RWPE2 (cell line): ENCODE measurements at regions not wholly inside any gene's neighbourhood (a gene's known extent, or its start where the extent isn't known, plus 50 kb on each side); places are given as distances from the start of the nearest gene placed in this dataset.

Experiments
- ATAC-seq: fragments of 200-7000 bp; cut with Tn5 transposase; 3 replicates; pipeline ENCODE4 v1.9.1; 2021; ENCODE audit warnings: low read depth
- DNase-seq: peaks from one replicate; pipeline ENCODE4 v3.0.0-alpha.2; 2020; ENCODE audit warnings: low spot score
- H3K27ac ChIP-seq: fragments of 450-650 bp; 2 replicates; pipeline ENCODE4 v1.5.1; 2017; ENCODE audit warnings: mild to moderate bottlenecking; ENCODE audit not compliant: poor library complexity, severe bottlenecking
- H3K27me3 ChIP-seq: fragments of 250-450 bp; sonication (Bioruptor Pico); 2 replicates; pipeline ENCODE4 v1.5.1; 2021; ENCODE audit warnings: mild to moderate bottlenecking, moderate library complexity; ENCODE audit not compliant: insufficient read depth, poor library complexity, severe bottlenecking
- H3K36me3 ChIP-seq: fragments of 250-450 bp; sonication (Bioruptor Pico); 2 replicates; pipeline ENCODE4 v1.5.1; 2020; ENCODE audit warnings: low read depth, mild to moderate bottlenecking, moderate library complexity
- H3K4me1 ChIP-seq: fragments of 250-450 bp; sonication (Bioruptor Pico); 2 replicates; pipeline ENCODE4 v1.5.1; 2021; ENCODE audit warnings: mild to moderate bottlenecking, moderate library complexity; ENCODE audit not compliant: insufficient read depth, poor library complexity, severe bottlenecking
- H3K4me3 ChIP-seq: fragments of 250-450 bp; sonication (Bioruptor Pico); 2 replicates; pipeline ENCODE4 v1.5.1; 2021; ENCODE audit warnings: mild to moderate bottlenecking, moderate library complexity; ENCODE audit not compliant: severe bottlenecking
- H3K9me3 ChIP-seq: fragments of 250-450 bp; sonication (Bioruptor Pico); 2 replicates; pipeline ENCODE4 v1.5.1; 2021; ENCODE audit warnings: mild to moderate bottlenecking, moderate library complexity; ENCODE audit not compliant: severe bottlenecking
- TF ChIP-seq, protein P1 (sequence below): fragments of 450-650 bp; IDR thresholded peaks from one replicate; pipeline ENCODE4 v1.5.1; 2017; ENCODE audit warnings: mild to moderate bottlenecking, moderate library complexity; ENCODE audit not compliant: poor library complexity, severe bottlenecking

DNA sequence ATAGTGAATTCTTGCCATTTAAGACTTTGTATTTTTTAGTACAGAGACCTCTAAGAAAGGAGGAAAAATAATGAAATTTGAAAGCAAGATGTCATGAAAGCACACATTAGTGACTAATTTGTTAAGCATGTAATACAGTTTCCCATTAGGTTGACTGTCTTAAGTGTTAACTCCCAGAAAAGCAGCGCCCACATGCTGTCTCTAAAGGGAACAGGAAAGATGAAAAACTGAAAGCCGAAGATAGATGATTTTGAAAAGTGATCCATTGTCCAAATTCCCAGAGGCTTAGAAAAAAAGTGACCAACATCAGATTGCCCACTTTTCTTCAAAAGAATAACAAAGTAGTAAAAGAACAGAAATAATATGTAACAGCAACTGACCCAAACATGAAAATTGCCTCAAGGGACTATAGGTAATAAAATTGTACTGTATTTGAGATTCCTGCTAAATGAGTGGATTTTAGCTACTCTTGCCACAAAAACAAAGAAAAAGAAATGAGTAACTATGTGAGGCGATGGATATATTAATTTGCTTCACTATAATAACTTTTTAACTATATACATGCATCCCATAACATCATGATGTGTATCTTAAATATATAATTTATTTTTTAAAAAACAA lies 83.2 kb upstream of the OGFRL1 start:
- ATAC-seq (peak; percentile 76), DNase-seq (no peak)
- peaks cover 12% of the 10 kb centered on the region for H3K4me1 ChIP-seq
- peak overlapping the region; percentile 29 for H3K27ac ChIP-seq
- no peaks in the 10 kb centered on the region for H3K9me3 ChIP-seq
- H3K4me3 ChIP-seq, result no peak overlapping the region
- no peaks in the 10 kb centered on the region for H3K27me3 ChIP-seq
- TF ChIP-seq, protein P1, sequence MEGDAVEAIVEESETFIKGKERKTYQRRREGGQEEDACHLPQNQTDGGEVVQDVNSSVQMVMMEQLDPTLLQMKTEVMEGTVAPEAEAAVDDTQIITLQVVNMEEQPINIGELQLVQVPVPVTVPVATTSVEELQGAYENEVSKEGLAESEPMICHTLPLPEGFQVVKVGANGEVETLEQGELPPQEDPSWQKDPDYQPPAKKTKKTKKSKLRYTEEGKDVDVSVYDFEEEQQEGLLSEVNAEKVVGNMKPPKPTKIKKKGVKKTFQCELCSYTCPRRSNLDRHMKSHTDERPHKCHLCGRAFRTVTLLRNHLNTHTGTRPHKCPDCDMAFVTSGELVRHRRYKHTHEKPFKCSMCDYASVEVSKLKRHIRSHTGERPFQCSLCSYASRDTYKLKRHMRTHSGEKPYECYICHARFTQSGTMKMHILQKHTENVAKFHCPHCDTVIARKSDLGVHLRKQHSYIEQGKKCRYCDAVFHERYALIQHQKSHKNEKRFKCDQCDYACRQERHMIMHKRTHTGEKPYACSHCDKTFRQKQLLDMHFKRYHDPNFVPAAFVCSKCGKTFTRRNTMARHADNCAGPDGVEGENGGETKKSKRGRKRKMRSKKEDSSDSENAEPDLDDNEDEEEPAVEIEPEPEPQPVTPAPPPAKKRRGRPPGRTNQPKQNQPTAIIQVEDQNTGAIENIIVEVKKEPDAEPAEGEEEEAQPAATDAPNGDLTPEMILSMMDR, result no peak
- H3K36me3 ChIP-seq, result no peaks in the 10 kb centered on the region

DNA sequence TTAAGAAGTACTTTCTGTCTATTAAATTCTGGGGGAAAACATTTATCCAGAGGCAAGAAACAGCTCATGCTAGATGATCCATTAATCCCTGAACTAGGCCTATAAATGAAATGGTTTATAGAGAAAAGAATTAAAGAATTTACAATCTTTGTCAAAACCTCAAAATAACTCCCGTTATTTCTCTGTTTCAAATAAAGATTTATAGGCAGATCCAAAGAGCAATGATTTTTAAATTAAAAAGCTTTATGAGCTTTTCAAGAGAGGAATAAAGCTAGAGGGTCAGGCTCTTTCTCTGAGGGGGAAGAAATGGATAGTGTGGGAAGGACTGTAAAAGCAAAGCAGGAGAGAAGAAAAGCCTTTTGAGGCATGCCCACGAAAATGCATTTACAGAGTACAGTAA lies 82.5 kb upstream of the OGFRL1 start:
- TF ChIP-seq, protein P1, result no peak
- DNase-seq (no peak), ATAC-seq (no peak)
- H3K36me3 ChIP-seq, result no peaks in the 10 kb centered on the region
- H3K27me3 ChIP-seq, result no peaks in the 10 kb centered on the region
- H3K4me3 ChIP-seq, result no peak overlapping the region
- peak overlapping the region; percentile 29 for H3K27ac ChIP-seq
- no peaks in the 10 kb centered on the region for H3K9me3 ChIP-seq
- H3K4me1 ChIP-seq, result peaks cover 12% of the 10 kb centered on the region

DNA sequence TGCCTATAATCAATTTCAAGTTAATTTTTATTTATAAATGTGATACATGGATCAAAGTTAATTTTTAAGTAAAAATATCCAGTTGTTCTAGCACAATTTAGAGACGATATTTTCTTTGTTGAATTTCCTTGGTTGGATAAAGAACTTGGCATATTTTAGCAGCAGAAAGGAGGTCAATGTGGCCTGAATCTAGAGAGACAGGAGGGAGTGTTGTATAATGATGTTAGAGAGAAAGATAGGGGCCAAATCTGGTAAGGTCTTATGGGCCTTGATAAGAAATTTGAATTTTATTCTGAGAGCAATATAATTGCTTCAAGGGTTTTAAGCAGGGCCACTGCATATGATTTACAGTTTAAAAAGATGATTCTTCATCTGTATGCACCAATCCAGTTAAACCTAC lies 79.4 kb upstream of the OGFRL1 start:
- H3K27me3 ChIP-seq, result no peaks in the 10 kb centered on the region

DNA sequence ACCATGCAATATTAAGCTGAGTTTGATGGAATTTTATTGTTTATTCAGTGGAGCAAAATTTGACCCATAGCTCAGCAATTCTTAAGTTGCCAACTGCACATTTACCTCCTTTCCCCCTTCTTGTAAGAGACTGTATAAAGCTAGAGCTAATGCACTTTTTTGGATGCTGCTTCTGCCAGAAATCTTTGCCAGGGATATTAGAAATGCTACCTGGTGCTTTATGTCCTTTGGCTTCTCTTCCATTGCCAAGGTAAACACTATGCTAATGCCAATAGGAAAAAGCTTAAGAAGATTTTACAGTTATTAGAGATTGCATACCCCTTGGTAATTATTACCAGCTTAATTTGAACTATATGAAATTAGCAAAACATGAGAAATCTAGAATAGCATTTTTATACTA lies 79.0 kb upstream of the OGFRL1 start:
- Histone ChIP-seq H3K9me3 (no peaks in the 10 kb centered on the region), H3K4me1 (peaks cover 12% of the 10 kb centered on the region), H3K27me3 (no peaks in the 10 kb centered on the region), H3K4me3 (no peak overlapping the region), H3K27ac (no peak overlapping the region), H3K36me3 (no peaks in the 10 kb centered on the region)
- no peak for ATAC-seq
- no peak for DNase-seq
- TF ChIP-seq, protein P1, result no peak

More for the DNA sequence above, 79.4 kb upstream of the OGFRL1 start:
- ATAC-seq, result no peak
- no peak for DNase-seq
- no peak overlapping the region for H3K4me3 ChIP-seq
- H3K36me3 ChIP-seq, result no peaks in the 10 kb centered on the region
- H3K27ac ChIP-seq, result no peak overlapping the region
- H3K9me3 ChIP-seq, result no peaks in the 10 kb centered on the region
- TF ChIP-seq, protein P1, result no peak
- H3K4me1 ChIP-seq, result peaks cover 12% of the 10 kb centered on the region

DNA sequence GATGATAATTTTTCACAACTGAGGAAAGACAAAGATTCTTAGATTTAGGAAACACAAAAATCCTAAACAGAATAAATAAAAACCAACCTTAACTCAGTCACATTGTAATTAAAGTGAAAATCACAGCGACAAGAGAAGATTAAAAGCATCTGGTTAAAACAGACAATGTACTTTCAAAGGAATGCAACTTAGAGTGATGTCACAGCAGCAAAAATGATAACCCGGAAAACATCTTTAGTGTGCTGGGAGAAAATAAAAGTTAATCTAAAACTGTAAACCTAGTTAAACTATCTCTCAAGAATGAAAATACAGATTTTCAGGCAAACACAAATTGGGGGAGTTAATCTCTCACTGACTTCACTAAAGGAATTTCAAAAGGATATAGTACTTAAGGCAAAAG lies 76.8 kb upstream of the OGFRL1 start:
- H3K4me1 ChIP-seq, result no peaks in the 10 kb centered on the region
- TF ChIP-seq, protein P1, result no peak
- no peak for ATAC-seq
- H3K9me3 ChIP-seq, result no peaks in the 10 kb centered on the region
- no peak for DNase-seq
- no peak overlapping the region for H3K4me3 ChIP-seq
- no peaks in the 10 kb centered on the region for H3K36me3 ChIP-seq
- no peak overlapping the region for H3K27ac ChIP-seq
- no peaks in the 10 kb centered on the region for H3K27me3 ChIP-seq
